ENCODE measurements at regions not wholly inside any gene's neighbourhood (a gene's known extent, or its start where the extent isn't known, plus 50 kb on each side); places are given as distances from the start of the nearest gene placed in this dataset.
"Not testable (repeated sequence)": the region's sequence is repeated elsewhere in the genome, so short reads cannot be mapped to it uniquely, and the experiment has no call there.

GRCh38 chr3:124364317-124365020 is 365.8 kb upstream of the UMPS start:
- peaks cover under 1% of the 10 kb centered on the region; the same call in 1 of the 2 replicates for H3K27me3 ChIP-seq (ENCODE audit: insufficient read depth, low read depth)
- H3K4me3 ChIP-seq: no peak overlapping the region
- H3F3A ChIP-seq (ENCODE audit: insufficient read depth, low read depth): no peaks in the 10 kb centered on the region
- CTCF ChIA-PET: no interaction called here
- POLR2A ChIA-PET (ENCODE audit: unreplicated experiment): no interaction called here
- no peak for TF ChIP-seq CTCF (conservative IDR thresholded peaks at IDR 0.05)
- no peak for TF ChIP-seq EZH2 (IDR thresholded peaks at IDR 0.05; ENCODE audit: low read depth)
- H3K9me2 ChIP-seq (ENCODE audit: insufficient read depth): no peaks in the 10 kb centered on the region
- no peak for DNase-seq
- H2AFZ ChIP-seq: no peak overlapping the region
- H3K4me2 ChIP-seq: no peak overlapping the region
- no peaks in the 10 kb centered on the region for H3K4me1 ChIP-seq (replicated peaks; ENCODE audit: insufficient read depth)
- intact Hi-C loops (cut with micrococcal nuclease; ENCODE audit: unreplicated experiment): no loop called here
- no peaks in the 10 kb centered on the region for H4K20me1 ChIP-seq (ENCODE audit: insufficient read depth)
- H3K9me3 ChIP-seq (ENCODE audit: insufficient read depth, low read depth): no peaks in the 10 kb centered on the region
- H3K27ac ChIP-seq: no peak overlapping the region
- no peaks in the 10 kb centered on the region for H3K36me3 ChIP-seq (ENCODE audit: low read depth)
- BruUV-seq (replicated peaks): no TSS peak
- H3K79me2 ChIP-seq (ENCODE audit: low read depth): no peaks in the 10 kb centered on the region

- H3K9me3 ChIP-seq (ENCODE audit: insufficient read depth, low read depth); DNase-seq; H3K4me3 ChIP-seq; H3K9me2 ChIP-seq (ENCODE audit: insufficient read depth); POLR2A ChIA-PET (ENCODE audit: unreplicated experiment); BruUV-seq (replicated peaks); H3F3A ChIP-seq (ENCODE audit: insufficient read depth, low read depth); CTCF ChIA-PET; H3K27me3 ChIP-seq (ENCODE audit: insufficient read depth, low read depth); H3K27ac ChIP-seq; H3K4me2 ChIP-seq; H3K36me3 ChIP-seq (ENCODE audit: low read depth); H3K79me2 ChIP-seq (ENCODE audit: low read depth); H4K20me1 ChIP-seq (ENCODE audit: insufficient read depth); intact Hi-C loops (cut with micrococcal nuclease; ENCODE audit: unreplicated experiment); H3K4me1 ChIP-seq (replicated peaks; ENCODE audit: insufficient read depth); H2AFZ ChIP-seq: not testable (repeated sequence)
Observed at GRCh38 chr3:124366655-124367054, 363.6 kb upstream of the UMPS start.

- no peaks in the 10 kb centered on the region for H3K9me3 ChIP-seq (ENCODE audit: insufficient read depth, low read depth)
- peaks cover 9% of the 10 kb centered on the region for H3K27me3 ChIP-seq (ENCODE audit: insufficient read depth, low read depth)
- H3K9me2 ChIP-seq (ENCODE audit: insufficient read depth): no peaks in the 10 kb centered on the region
- ChIA-PET CTCF (no interaction called here), POLR2A (ENCODE audit: unreplicated experiment) (no interaction called here)
- DNase-seq: no peak
- H3F3A ChIP-seq (ENCODE audit: insufficient read depth, low read depth): no peaks in the 10 kb centered on the region
- no peak for TF ChIP-seq CTCF (conservative IDR thresholded peaks at IDR 0.05)
- TF ChIP-seq EZH2 (IDR thresholded peaks at IDR 0.05; ENCODE audit: low read depth): no peak
- BruUV-seq (replicated peaks): no TSS peak
- no peak overlapping the region for H3K27ac ChIP-seq
- no peaks in the 10 kb centered on the region for H3K79me2 ChIP-seq (ENCODE audit: low read depth)
- no peaks in the 10 kb centered on the region for H4K20me1 ChIP-seq (ENCODE audit: insufficient read depth)
- no peak overlapping the region for H2AFZ ChIP-seq
- no peaks in the 10 kb centered on the region for H3K4me1 ChIP-seq (replicated peaks; ENCODE audit: insufficient read depth)
- intact Hi-C loops (cut with micrococcal nuclease; ENCODE audit: unreplicated experiment): no loop called here
- no peak overlapping the region for H3K4me2 ChIP-seq
- no peak overlapping the region for H3K4me3 ChIP-seq
- H3K36me3 ChIP-seq (ENCODE audit: low read depth): no peaks in the 10 kb centered on the region
Observed at GRCh38 chr3:124372775-124373174, 357.5 kb upstream of the UMPS start.

GRCh38 chr3:124373524-124373923 is 356.7 kb upstream of the UMPS start:
- no peaks in the 10 kb centered on the region for H3K9me2 ChIP-seq (ENCODE audit: insufficient read depth)
- H2AFZ ChIP-seq: no peak overlapping the region
- no peaks in the 10 kb centered on the region for H3K79me2 ChIP-seq (ENCODE audit: low read depth)
- no peaks in the 10 kb centered on the region for H3F3A ChIP-seq (ENCODE audit: insufficient read depth, low read depth)
- BruUV-seq (replicated peaks): no TSS peak
- H3K36me3 ChIP-seq (ENCODE audit: low read depth): no peaks in the 10 kb centered on the region
- no peak overlapping the region for H3K4me2 ChIP-seq
- no peaks in the 10 kb centered on the region for H3K9me3 ChIP-seq (ENCODE audit: insufficient read depth, low read depth)
- no peak for TF ChIP-seq EZH2 (IDR thresholded peaks at IDR 0.05; ENCODE audit: low read depth)
- no peak for TF ChIP-seq CTCF (conservative IDR thresholded peaks at IDR 0.05)
- ChIA-PET POLR2A (ENCODE audit: unreplicated experiment) (no interaction called here), CTCF (no interaction called here)
- no peak for DNase-seq
- H3K4me1 ChIP-seq (replicated peaks; ENCODE audit: insufficient read depth): no peaks in the 10 kb centered on the region
- no peak overlapping the region for H3K4me3 ChIP-seq
- peaks cover 9% of the 10 kb centered on the region for H3K27me3 ChIP-seq (ENCODE audit: insufficient read depth, low read depth)
- H3K27ac ChIP-seq: no peak overlapping the region
- intact Hi-C loops (cut with micrococcal nuclease; ENCODE audit: unreplicated experiment): no loop called here
- H4K20me1 ChIP-seq (ENCODE audit: insufficient read depth): no peaks in the 10 kb centered on the region
